ENCODE measurements at regions not wholly inside any gene's neighbourhood (a gene's known extent, or its start where the extent isn't known, plus 50 kb on each side); places are given as distances from the start of the nearest gene placed in this dataset.
"Not testable (repeated sequence)": the region's sequence is repeated elsewhere in the genome, so short reads cannot be mapped to it uniquely, and the experiment has no call there.

DNA sequence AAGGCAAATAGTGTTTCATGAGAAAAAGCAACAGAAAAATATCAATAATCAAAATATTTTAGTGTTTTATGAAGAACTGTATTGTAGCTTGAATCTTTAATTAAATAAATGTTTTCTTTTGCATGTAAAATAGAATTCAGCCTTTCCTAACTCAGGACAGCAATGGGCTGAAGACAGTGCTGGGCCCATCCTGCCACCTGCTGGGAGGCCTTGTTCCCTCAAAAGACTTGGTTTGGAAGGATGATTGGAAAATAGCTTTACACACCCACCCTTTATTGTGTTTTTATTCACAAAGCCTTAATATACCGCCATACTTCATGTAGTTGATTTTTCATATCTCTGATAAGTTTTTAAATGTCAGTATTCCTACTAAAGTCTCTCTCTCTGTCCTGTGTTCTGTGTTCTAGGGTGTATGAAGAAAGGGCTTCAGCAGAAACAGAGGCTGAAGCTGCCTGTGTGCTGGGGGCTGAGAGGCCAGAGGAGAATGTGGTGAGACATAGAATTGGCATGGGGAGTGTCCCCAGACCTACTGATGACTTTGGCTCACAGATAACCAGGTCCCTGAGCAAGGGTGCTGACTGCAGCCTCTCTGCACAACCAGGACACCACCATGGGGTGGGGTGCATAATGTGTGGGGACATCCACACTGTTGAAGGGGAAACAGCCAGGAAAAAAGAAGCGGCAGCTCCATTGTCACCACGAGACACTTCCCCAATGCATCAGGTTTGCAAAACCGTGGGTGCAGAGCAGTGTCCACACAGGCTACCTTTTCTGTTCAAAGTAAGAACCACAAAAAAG lies 286.0 kb upstream of the WSB1 start:
- H3K27me3 Mint-ChIP-seq; H3K4me3 Mint-ChIP-seq; H3K9me3 Mint-ChIP-seq; H3K4me1 Mint-ChIP-seq (ENCODE audit: low read depth); DNase-seq; H3K27ac Mint-ChIP-seq; H3K36me3 Mint-ChIP-seq (ENCODE audit: low read depth): not testable (repeated sequence)

DNA sequence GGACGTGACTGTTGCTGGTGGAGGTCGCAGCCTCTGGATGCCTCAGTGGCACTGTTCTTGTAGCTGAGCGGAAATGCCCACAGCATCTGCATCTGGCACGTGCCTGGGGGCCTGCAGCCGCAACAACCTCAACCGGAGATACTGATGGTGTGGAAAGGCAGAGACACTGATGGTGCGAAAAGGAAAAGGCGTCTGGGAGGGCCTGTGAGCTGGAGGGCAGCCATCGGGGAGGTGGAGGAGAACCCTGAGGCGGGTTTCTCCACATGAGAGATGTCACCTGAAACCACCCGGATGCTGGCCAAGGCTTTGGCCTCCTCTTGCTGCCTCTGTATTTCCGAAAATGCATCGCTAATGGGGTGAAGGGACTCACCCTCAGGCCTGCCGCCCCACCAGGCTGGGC lies 284.8 kb upstream of the WSB1 start:
- H3K27ac Mint-ChIP-seq: no peak overlapping the region
- no peaks in the 10 kb centered on the region for H3K36me3 Mint-ChIP-seq (ENCODE audit: low read depth)
- no peaks in the 10 kb centered on the region for H3K4me1 Mint-ChIP-seq (ENCODE audit: low read depth)
- H3K27me3 Mint-ChIP-seq: peaks cover 3% of the 10 kb centered on the region
- peaks cover 3% of the 10 kb centered on the region for H3K9me3 Mint-ChIP-seq
- no peak for DNase-seq
- no peak overlapping the region for H3K4me3 Mint-ChIP-seq

DNA sequence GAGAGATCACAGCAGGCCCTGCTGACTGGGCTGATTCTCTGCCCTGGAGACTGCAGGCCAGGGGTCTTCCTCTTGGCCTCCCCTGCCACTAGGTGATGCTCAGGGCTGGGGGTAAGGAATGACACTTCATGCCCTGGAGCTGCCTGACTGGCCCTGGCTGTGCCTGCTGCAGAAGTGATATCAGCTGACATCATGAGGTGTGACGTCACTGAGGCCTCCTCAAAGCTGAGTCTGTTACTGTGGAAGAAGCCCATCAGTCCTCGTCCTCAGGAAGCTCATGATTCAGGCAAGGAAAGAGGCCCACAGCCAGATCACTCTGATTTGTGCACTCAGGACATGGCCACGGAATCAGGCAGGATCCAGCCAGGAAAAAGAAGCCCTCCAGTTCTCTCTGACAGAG lies 283.8 kb upstream of the WSB1 start:
- H3K9me3 Mint-ChIP-seq; H3K27ac Mint-ChIP-seq; H3K36me3 Mint-ChIP-seq (ENCODE audit: low read depth); H3K4me3 Mint-ChIP-seq; DNase-seq; H3K27me3 Mint-ChIP-seq; H3K4me1 Mint-ChIP-seq (ENCODE audit: low read depth): not testable (repeated sequence)

DNA sequence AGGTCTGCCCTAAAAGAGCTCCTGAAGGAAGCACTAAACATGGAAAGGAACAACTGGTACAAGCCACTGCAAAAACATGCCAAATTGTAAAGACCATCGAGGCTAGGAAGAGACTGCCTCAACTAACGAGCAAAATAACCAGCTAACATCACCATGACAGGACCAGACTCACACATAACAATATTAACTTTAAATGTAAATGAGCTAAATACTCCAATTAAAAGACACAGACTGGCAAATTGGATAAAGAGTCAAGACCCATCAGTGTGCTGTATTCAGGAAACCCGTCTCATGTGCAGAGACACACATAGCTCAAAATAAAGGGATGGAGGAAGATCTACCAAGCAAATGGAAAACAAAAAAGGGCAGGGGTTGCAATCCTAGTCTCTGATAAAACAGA lies 263.4 kb upstream of the WSB1 start:
- H3K9me3 Mint-ChIP-seq; H3K27me3 Mint-ChIP-seq; H3K4me3 Mint-ChIP-seq; H3K4me1 Mint-ChIP-seq (ENCODE audit: low read depth); H3K36me3 Mint-ChIP-seq (ENCODE audit: low read depth); DNase-seq; H3K27ac Mint-ChIP-seq: not testable (repeated sequence)

DNA sequence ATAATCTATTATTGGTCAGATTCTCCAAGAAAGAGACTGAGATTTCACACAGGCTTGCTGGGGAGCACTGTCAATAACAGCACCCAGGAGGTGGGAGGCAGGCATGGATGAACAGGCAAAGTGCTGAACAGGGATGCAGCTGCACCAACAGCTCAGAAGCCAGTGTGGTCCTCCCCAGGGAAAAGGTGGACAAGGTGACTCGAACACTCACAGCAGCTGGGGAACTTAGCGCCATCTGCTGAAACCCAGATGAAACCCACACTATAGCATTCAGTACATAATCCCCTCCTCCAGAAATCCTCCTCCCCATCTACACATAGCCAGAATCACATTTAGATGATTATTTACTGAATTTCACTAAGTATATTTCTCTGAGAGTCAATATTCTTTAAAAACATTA lies 255.2 kb upstream of the WSB1 start:
- DNase-seq: no peak
- no peaks in the 10 kb centered on the region for H3K9me3 Mint-ChIP-seq
- no peaks in the 10 kb centered on the region for H3K4me1 Mint-ChIP-seq (ENCODE audit: low read depth)
- H3K4me3 Mint-ChIP-seq: no peak overlapping the region
- no peak overlapping the region for H3K27ac Mint-ChIP-seq
- no peaks in the 10 kb centered on the region for H3K27me3 Mint-ChIP-seq
- H3K36me3 Mint-ChIP-seq (ENCODE audit: low read depth): no peaks in the 10 kb centered on the region

DNA sequence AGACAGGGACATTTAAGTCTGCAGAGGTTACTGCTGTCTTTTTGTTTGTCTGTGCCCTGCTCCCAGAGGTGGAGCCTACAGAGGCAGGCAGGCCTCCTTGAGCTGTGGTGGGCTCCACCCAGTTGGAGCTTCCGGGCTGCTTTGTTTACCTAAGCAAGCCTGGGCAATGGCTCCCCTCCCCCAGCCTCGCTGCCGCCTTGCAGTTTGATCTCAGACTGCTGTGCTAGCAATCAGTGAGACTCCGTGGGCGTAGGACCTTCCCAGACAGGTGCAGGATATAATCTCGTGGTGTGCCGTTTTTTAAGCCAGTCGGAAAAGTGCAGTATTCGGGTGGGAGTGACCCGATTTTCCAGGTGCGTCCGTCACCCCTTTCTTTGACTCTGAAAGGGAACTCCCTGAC lies 248.9 kb upstream of the WSB1 start:
- DNase-seq; H3K9me3 Mint-ChIP-seq; H3K4me3 Mint-ChIP-seq; H3K27ac Mint-ChIP-seq; H3K36me3 Mint-ChIP-seq (ENCODE audit: low read depth); H3K4me1 Mint-ChIP-seq (ENCODE audit: low read depth); H3K27me3 Mint-ChIP-seq: not testable (repeated sequence)

DNA sequence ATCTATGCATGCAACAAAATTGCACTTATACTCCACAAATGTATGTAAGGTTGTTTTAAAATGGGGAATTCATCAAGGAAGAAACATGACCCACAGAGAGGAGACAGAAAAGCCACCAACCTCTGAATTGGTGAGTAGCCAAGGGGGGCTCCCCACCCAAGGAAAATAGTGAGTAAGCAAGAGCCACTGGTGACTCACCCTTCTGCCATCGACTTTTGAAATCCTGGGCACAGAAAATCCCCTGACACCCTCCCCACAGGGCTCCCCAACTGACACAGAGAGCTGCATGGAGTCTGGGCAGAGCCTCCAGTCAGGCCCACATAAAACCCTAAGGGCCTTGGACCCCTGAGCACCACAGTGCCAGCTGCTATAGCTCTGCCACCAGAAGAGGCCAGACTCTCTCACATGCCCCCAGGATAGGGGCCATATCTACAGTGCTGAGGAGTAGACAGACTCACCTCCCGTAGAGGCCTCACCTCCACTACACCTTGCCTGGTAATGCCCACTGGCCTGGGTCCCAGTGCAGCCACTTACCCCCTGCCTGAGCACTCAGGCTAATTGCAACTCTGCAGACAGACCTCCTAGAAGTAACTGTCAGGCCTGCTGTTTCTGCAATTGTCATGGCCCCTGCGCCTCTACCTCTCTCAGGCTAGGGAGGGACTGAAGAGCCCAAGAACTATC lies 244.7 kb upstream of the WSB1 start:
- H3K36me3 Mint-ChIP-seq (ENCODE audit: low read depth): no peaks in the 10 kb centered on the region
- H3K27ac Mint-ChIP-seq: no peak overlapping the region
- H3K4me3 Mint-ChIP-seq: no peak overlapping the region
- peaks cover 5% of the 10 kb centered on the region for H3K9me3 Mint-ChIP-seq
- H3K27me3 Mint-ChIP-seq: peaks cover 9% of the 10 kb centered on the region
- no peaks in the 10 kb centered on the region for H3K4me1 Mint-ChIP-seq (ENCODE audit: low read depth)
- no peak for DNase-seq

DNA sequence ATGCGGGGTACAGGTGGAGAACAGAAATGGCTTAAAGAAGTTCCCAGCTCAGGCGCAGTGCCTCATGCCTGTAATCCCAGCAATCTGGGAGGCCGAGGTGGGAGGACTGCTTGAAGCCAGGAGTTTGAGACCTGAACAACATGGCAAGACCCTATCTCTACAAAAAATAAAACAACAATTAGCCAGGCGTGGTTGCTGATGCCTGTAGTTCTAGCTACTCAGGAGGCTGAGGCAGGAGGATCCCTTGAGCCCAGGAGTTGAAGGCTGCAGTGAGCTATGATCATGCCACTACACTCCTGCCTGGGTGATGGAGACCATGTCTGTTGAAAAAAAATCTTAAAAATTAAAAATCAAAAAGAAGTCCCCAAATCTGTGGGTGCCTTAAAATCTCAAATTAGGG lies 228.3 kb upstream of the WSB1 start:
- no peaks in the 10 kb centered on the region for H3K9me3 Mint-ChIP-seq
- no peak overlapping the region for H3K27ac Mint-ChIP-seq
- no peaks in the 10 kb centered on the region for H3K36me3 Mint-ChIP-seq (ENCODE audit: low read depth)
- DNase-seq: no peak
- H3K4me3 Mint-ChIP-seq: no peak overlapping the region
- H3K4me1 Mint-ChIP-seq (ENCODE audit: low read depth): no peaks in the 10 kb centered on the region
- H3K27me3 Mint-ChIP-seq: peaks cover 18% of the 10 kb centered on the region

DNA sequence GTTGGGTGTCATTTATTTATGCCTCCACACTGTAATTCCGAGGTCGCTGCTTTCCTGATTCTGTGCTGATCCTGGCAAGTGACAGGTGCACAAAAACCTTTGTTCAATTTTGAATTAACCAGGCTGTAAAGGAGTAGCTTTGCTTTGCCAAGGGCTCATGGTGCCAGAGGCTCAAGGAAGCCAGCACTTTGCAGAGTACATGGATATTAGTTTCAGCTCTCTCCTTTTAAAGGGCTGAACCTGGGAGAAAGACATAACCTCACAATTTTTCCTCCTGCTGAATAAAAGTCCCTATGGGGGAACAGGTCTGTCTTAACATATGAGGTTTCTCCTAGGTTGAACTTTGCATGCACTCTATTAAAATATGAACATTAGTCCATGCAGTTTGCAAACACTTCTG lies 227.6 kb upstream of the WSB1 start:
- Mint-ChIP-seq H3K27ac (no peak overlapping the region), H3K4me3 (no peak overlapping the region), H3K9me3 (no peaks in the 10 kb centered on the region), H3K4me1 (ENCODE audit: low read depth) (no peaks in the 10 kb centered on the region), H3K27me3 (peaks cover 18% of the 10 kb centered on the region), H3K36me3 (ENCODE audit: low read depth) (no peaks in the 10 kb centered on the region)
- no peak for DNase-seq

DNA sequence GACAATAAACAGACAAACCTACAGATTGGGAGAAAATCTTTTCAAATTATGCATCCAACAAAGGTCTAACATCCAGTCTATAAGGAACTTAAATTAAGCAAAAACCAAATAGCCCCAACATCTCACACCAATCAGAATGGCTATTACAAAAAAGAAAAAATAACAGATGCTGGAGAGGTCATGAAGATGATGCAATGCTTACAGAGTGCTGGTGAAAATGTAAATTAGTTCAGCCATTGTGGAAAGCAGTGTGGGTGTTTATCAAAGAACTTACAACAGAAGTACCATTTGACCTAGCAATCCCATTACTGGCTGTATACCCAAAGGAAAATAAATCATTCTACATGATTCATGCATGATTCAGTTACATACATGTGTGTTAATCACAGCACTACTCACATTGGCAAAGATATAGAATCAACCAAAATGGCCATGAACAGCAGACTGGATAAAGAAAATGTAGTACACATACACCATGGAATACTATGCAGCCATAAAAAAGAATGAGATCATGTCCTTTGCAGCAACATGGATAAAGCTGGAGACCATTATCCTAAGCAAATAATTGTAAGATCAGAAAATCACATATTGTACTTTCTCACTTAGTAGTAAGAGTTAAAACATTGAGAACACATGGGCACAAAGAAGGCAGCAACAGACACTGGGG lies 223.9 kb upstream of the WSB1 start:
- H3K27ac Mint-ChIP-seq: no peak overlapping the region
- no peak overlapping the region for H3K4me3 Mint-ChIP-seq
- no peaks in the 10 kb centered on the region for H3K36me3 Mint-ChIP-seq (ENCODE audit: low read depth)
- DNase-seq: no peak
- H3K27me3 Mint-ChIP-seq: peaks cover 2% of the 10 kb centered on the region
- no peaks in the 10 kb centered on the region for H3K4me1 Mint-ChIP-seq (ENCODE audit: low read depth)
- no peaks in the 10 kb centered on the region for H3K9me3 Mint-ChIP-seq

DNA sequence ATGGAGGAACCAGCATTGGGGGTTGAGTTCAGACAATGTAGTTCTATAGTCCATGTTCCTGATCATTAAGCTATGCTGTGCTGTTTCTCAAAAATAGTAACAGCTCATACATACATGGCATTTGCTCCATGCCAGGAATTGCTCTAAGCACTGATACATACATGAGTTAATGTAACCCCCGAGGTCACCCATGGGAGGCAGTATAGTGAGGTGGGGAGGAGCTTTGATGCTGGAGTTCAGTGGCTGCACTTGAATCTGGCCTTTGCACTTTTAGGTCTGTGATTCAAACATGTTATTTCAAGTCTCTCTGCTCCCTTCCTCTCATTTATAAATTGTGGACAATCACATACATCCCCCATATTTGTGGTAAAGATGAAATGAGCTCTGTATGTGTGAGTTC lies 223.1 kb upstream of the WSB1 start:
- Mint-ChIP-seq H3K27ac (no peak overlapping the region), H3K4me1 (ENCODE audit: low read depth) (no peaks in the 10 kb centered on the region), H3K9me3 (no peaks in the 10 kb centered on the region), H3K27me3 (peaks cover 8% of the 10 kb centered on the region), H3K4me3 (no peak overlapping the region), H3K36me3 (ENCODE audit: low read depth) (no peaks in the 10 kb centered on the region)
- DNase-seq: no peak

DNA sequence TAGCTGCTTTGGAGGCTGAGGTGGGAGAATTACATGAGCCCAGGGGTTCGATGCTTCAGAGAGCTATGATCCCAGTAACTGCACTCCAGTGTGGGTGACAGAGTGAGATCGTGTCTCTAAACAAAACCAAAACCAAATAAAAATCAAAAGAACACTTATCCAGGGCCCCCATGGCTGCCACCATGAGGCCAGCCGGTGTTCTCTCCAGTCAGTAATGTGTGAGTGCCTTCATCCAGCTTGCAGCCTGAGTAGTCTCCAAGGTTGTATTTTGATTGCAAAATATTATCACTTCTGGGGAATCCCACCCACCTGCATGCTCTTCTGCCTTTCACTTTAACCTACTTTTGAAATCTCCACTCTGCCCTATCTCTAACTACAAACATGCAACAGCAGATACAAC lies 221.0 kb upstream of the WSB1 start:
- no peaks in the 10 kb centered on the region for H3K4me1 Mint-ChIP-seq (ENCODE audit: low read depth)
- H3K4me3 Mint-ChIP-seq: no peak overlapping the region
- no peaks in the 10 kb centered on the region for H3K36me3 Mint-ChIP-seq (ENCODE audit: low read depth)
- no peaks in the 10 kb centered on the region for H3K9me3 Mint-ChIP-seq
- H3K27ac Mint-ChIP-seq: no peak overlapping the region
- H3K27me3 Mint-ChIP-seq: peaks cover 13% of the 10 kb centered on the region
- no peak for DNase-seq

DNA sequence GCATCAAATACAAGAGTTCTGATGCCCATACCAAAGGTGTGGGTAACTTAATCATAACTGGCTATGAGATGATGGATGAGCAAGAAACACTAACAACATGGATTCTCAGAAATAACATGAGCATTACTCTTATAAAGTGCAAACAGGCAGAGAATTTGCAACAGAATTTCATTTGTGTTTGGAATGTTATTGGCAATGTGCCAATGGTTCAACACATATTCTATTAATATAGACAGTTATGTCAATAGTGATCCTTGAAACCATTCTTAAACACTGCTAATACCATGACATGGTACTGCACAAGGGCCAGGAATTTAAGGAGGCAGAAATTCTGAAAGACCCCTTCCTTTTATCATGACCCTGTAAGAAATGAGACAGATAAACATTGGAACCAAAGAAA lies 217.1 kb upstream of the WSB1 start:
- Mint-ChIP-seq H3K27me3 (peaks cover 13% of the 10 kb centered on the region), H3K27ac (no peak overlapping the region), H3K9me3 (no peaks in the 10 kb centered on the region), H3K4me3 (no peak overlapping the region), H3K36me3 (ENCODE audit: low read depth) (no peaks in the 10 kb centered on the region), H3K4me1 (ENCODE audit: low read depth) (no peaks in the 10 kb centered on the region)
- DNase-seq: no peak

DNA sequence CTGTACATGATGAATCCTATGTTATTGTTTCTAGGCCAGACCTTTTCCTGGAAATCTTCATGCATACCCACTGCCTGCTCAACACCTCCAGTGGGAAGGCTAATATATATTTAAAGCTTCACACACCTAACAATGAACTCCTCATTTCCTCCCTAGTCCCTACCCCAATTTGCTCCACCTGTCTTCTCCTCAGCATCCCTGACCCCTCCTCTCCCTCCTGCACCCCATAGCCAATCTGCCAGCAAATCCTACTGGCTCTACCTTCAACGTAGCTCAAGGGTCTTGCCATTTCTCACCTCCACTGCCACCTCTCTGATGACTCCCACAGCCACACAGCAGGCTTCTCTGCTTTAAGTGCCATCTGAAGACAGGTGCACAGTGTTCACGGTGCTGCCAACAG lies 215.6 kb upstream of the WSB1 start:
- H3K4me1 Mint-ChIP-seq (ENCODE audit: low read depth): no peaks in the 10 kb centered on the region
- no peaks in the 10 kb centered on the region for H3K9me3 Mint-ChIP-seq
- H3K27ac Mint-ChIP-seq: no peak overlapping the region
- no peaks in the 10 kb centered on the region for H3K36me3 Mint-ChIP-seq (ENCODE audit: low read depth)
- peaks cover 11% of the 10 kb centered on the region for H3K27me3 Mint-ChIP-seq
- no peak for DNase-seq
- H3K4me3 Mint-ChIP-seq: no peak overlapping the region

DNA sequence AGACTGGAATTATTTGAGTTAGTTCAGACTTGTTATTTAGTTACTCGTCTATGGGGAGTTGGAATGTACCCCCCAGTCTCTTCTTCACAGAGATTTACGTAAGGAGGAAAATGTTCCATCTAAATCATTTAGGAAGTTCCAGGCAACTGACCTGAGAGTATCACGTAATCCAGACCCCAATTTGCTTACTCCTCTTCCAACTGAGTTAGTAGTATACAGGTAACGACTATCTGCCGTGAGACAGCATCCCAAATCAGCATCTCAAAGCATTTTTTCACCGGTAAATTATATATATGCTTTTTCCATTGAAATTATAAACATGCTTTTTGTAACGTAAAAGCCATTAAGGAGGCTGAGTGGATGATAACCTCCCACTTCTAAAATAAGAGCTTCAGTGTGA lies 214.3 kb upstream of the WSB1 start:
- Mint-ChIP-seq H3K4me1 (ENCODE audit: low read depth) (no peaks in the 10 kb centered on the region), H3K27ac (no peak overlapping the region), H3K9me3 (no peaks in the 10 kb centered on the region), H3K4me3 (no peak overlapping the region), H3K36me3 (ENCODE audit: low read depth) (no peaks in the 10 kb centered on the region), H3K27me3 (peaks cover 11% of the 10 kb centered on the region)
- no peak for DNase-seq

Data from activated T-cell treated with anti-CD3 and anti-CD28 coated beads, Interleukin-2, amount 50 U/mL, for 24 hours (primary cell).